AG09319 (cell line): ENCODE measurements at regions not wholly inside any gene's neighbourhood (a gene's known extent, or its start where the extent isn't known, plus 50 kb on each side); places are given as distances from the start of the nearest gene placed in this dataset.
"Not testable (repeated sequence)": the region's sequence is repeated elsewhere in the genome, so short reads cannot be mapped to it uniquely, and the experiment has no call there.

Source experiments
- DNase-seq: peaks from one replicate; pipeline ENCODE4 v3.0.0-alpha.2; 2010; ENCODE audit warnings: low read depth; ENCODE audit errors: extremely low read depth
- CTCF ChIP-seq: IDR thresholded peaks from 2 replicates; pipeline ENCODE4 v1.5.1; 2011; ENCODE audit warnings: low read depth, mild to moderate bottlenecking, inconsistent platforms, low read length, moderate library complexity

GRCh38 chr10:81724431-81724830 lies 150.6 kb upstream of the NRG3 start:
- no peak for DNase-seq
- no peak for TF ChIP-seq CTCF

- DNase-seq = no peak
- TF ChIP-seq CTCF = no peak
These were observed 149.1 kb upstream of the NRG3 start for GRCh38 chr10:81725851-81726250.

- TF ChIP-seq CTCF = no peak
These were observed 146.3 kb upstream of the NRG3 start for GRCh38 chr10:81728692-81729091.

GRCh38 chr10:81730891-81731290 lies 144.1 kb upstream of the NRG3 start:
- DNase-seq = no peak
- TF ChIP-seq CTCF = no peak

More at GRCh38 chr10:81728692-81729091, 146.3 kb upstream of the NRG3 start:
- DNase-seq = no peak

GRCh38 chr10:81733542-81733941 lies 141.5 kb upstream of the NRG3 start:
- TF ChIP-seq CTCF = no peak
- no peak for DNase-seq

GRCh38 chr10:81735167-81735566 lies 139.8 kb upstream of the NRG3 start:
- not testable (repeated sequence) for DNase-seq

- DNase-seq = no peak
These were observed 115.9 kb upstream of the NRG3 start for GRCh38 chr10:81759111-81759510.

More at GRCh38 chr10:81759111-81759510, 115.9 kb upstream of the NRG3 start:
- no peak for TF ChIP-seq CTCF
